ENCODE measurements at regions not wholly inside any gene's neighbourhood (a gene's known extent, or its start where the extent isn't known, plus 50 kb on each side); places are given as distances from the start of the nearest gene placed in this dataset.

- H3K4me1 ChIP-seq (ENCODE audit: control insufficient read depth in 1 of 2, insufficient read depth in 2 of 2, low read length in 2 of 2), result no peaks in the 10 kb centered on the region
- H3K27me3 ChIP-seq (ENCODE audit: control insufficient read depth in 1 of 2, insufficient read depth in 2 of 2, low read length in 1 of 2), result no peaks in the 10 kb centered on the region
- ATAC-seq (ENCODE audit: low FRiP score) (no peak), DNase-seq (no peak)
- 97 to 99% methylated on average over 37 of the region's 37 CpGs for WGBS, 2 donors
- intact Hi-C loops (cut with DNase I), result no loop called here
- H3K4me3 ChIP-seq (ENCODE audit: low read length in 2 of 2), result no peak overlapping the region
- no peak overlapping the region for H3K27ac ChIP-seq (ENCODE audit: low read depth in 1 of 2, low read length in 2 of 2)
- H3K36me3 ChIP-seq (ENCODE audit: control insufficient read depth in 1 of 2, insufficient read depth in 2 of 2, low read length in 1 of 2), result no peaks in the 10 kb centered on the region
- no peaks in the 10 kb centered on the region for H3K9me3 ChIP-seq (ENCODE audit: control insufficient read depth, low read length)
Measured at GRCh38 chr6:20318851-20319387, 82.8 kb upstream of the E2F3 start.

GRCh38 chr6:20319520-20320357 lies 81.9 kb upstream of the E2F3 start:
- no peaks in the 10 kb centered on the region for H3K36me3 ChIP-seq (ENCODE audit: control insufficient read depth in 1 of 2, insufficient read depth in 2 of 2, low read length in 1 of 2)
- H3K4me1 ChIP-seq (ENCODE audit: control insufficient read depth in 1 of 2, insufficient read depth in 2 of 2, low read length in 2 of 2), result no peaks in the 10 kb centered on the region
- intact Hi-C loops (cut with DNase I), result no loop called here
- H3K9me3 ChIP-seq (ENCODE audit: control insufficient read depth, low read length), result no peaks in the 10 kb centered on the region
- no peak overlapping the region for H3K27ac ChIP-seq (ENCODE audit: low read depth in 1 of 2, low read length in 2 of 2)
- WGBS, 2 donors, result 87 to 88% methylated on average over 23 of the region's 23 CpGs
- ATAC-seq (ENCODE audit: low FRiP score) (peak; percentile 69), DNase-seq (peak in 1 of 2 donors; percentile 77)
- H3K27me3 ChIP-seq (ENCODE audit: control insufficient read depth in 1 of 2, insufficient read depth in 2 of 2, low read length in 1 of 2), result no peaks in the 10 kb centered on the region
- H3K4me3 ChIP-seq (ENCODE audit: low read length in 2 of 2), result no peak overlapping the region

DNA sequence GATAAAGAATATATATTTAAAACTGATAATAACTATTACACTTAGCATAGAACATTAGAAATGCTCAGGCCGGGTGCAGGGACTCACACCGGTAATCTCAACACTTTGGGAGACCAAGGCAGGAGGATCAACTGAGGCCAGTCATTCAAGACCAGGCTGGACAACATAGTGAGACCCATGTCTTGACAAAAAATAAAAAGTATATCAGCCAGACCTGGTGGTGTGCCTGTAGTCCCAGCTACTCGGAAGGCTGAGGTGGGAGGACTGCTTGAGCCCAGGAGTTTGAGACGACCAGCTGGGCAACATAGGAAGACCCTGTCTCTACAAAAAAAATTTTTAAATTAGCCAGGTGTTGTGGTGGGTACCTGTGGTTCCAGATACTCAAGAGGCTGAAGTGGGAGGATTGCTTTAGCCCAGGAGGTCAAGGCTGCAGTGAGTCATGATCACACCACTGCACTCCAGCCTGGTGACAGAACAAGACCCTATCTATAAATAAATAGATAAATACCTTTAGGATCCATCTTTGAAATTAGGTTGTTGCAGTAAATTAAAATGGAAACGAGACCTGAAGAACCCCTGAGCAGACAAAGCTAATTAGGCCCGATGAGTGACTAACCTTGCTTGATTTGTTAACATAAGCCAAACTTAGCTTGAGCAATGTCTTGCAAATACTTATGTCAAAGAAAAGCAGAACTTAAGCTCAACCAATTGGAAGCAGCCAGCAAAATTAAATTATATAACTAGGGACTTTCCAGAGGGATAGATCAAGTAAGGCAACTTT lies 75.8 kb upstream of the E2F3 start:
- DNase-seq, result no peak
- Histone ChIP-seq H3K27me3 (ENCODE audit: control insufficient read depth in 1 of 2, insufficient read depth in 2 of 2, low read length in 1 of 2) (no peaks in the 10 kb centered on the region), H3K9me3 (ENCODE audit: control insufficient read depth, low read length) (no peaks in the 10 kb centered on the region), H3K36me3 (ENCODE audit: control insufficient read depth in 1 of 2, insufficient read depth in 2 of 2, low read length in 1 of 2) (no peaks in the 10 kb centered on the region), H3K4me1 (ENCODE audit: control insufficient read depth in 1 of 2, insufficient read depth in 2 of 2, low read length in 2 of 2) (no peaks in the 10 kb centered on the region), H3K4me3 (ENCODE audit: low read length in 2 of 2) (no peak overlapping the region), H3K27ac (ENCODE audit: low read depth in 1 of 2, low read length in 2 of 2) (no peak overlapping the region)
- 86 to 87% methylated on average over 6 of the region's 6 CpGs for WGBS, 2 donors
- no peak for ATAC-seq (ENCODE audit: low FRiP score)
- intact Hi-C loops (cut with DNase I), result no loop called here

DNA sequence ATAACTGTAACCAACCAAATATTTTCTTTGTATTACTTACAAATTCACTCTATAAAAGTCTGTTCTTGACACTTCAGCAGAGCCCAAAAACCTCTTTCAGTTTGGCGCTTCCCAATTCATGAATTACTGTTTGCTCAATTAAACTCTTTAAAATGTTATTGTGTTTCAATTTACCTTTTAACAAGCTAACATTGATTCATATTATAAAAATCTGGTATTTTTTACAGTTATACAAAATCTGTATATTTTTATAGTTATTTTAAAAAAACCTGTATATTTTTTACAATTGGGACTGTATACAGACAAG lies 75.3 kb upstream of the E2F3 start:
- Histone ChIP-seq H3K36me3 (ENCODE audit: control insufficient read depth in 1 of 2, insufficient read depth in 2 of 2, low read length in 1 of 2) (no peaks in the 10 kb centered on the region), H3K4me3 (ENCODE audit: low read length in 2 of 2) (no peak overlapping the region), H3K4me1 (ENCODE audit: control insufficient read depth in 1 of 2, insufficient read depth in 2 of 2, low read length in 2 of 2) (no peaks in the 10 kb centered on the region), H3K27me3 (ENCODE audit: control insufficient read depth in 1 of 2, insufficient read depth in 2 of 2, low read length in 1 of 2) (no peaks in the 10 kb centered on the region), H3K27ac (ENCODE audit: low read depth in 1 of 2, low read length in 2 of 2) (no peak overlapping the region), H3K9me3 (ENCODE audit: control insufficient read depth, low read length) (no peaks in the 10 kb centered on the region)
- DNase-seq (no peak), ATAC-seq (ENCODE audit: low FRiP score) (no peak)
- 94 to 98% methylated on average over 1 of the region's 1 CpG for WGBS, 2 donors
- intact Hi-C loops (cut with DNase I), result no loop called here

DNA sequence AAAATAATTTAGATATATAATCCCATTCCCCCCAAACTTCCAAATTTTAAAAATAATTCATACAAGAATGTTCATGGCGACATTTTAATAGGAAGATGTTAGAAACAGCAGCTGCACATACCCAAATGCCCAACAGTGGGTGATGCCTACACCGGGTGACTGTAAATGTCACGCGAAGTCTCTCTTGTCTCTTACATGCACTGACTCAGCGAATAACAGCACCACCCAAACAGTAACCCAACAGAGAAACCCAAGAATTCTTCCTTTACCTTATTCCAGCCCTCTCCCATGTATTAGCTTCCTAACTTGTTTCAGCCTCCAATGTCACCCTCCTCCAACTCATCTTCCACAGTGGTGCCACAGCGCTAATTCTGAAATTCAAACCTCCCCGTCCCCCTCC lies 74.5 kb upstream of the E2F3 start:
- Histone ChIP-seq H3K36me3 (ENCODE audit: control insufficient read depth in 1 of 2, insufficient read depth in 2 of 2, low read length in 1 of 2) (no peaks in the 10 kb centered on the region), H3K4me1 (ENCODE audit: control insufficient read depth in 1 of 2, insufficient read depth in 2 of 2, low read length in 2 of 2) (no peaks in the 10 kb centered on the region), H3K27ac (ENCODE audit: low read depth in 1 of 2, low read length in 2 of 2) (no peak overlapping the region), H3K4me3 (ENCODE audit: low read length in 2 of 2) (no peak overlapping the region), H3K27me3 (ENCODE audit: control insufficient read depth in 1 of 2, insufficient read depth in 2 of 2, low read length in 1 of 2) (no peaks in the 10 kb centered on the region), H3K9me3 (ENCODE audit: control insufficient read depth, low read length) (no peaks in the 10 kb centered on the region)
- intact Hi-C loops (cut with DNase I), result no loop called here
- DNase-seq (no peak), ATAC-seq (ENCODE audit: low FRiP score) (no peak)
- WGBS, 2 donors, result 94 to 97% methylated on average over 7 of the region's 7 CpGs

DNA sequence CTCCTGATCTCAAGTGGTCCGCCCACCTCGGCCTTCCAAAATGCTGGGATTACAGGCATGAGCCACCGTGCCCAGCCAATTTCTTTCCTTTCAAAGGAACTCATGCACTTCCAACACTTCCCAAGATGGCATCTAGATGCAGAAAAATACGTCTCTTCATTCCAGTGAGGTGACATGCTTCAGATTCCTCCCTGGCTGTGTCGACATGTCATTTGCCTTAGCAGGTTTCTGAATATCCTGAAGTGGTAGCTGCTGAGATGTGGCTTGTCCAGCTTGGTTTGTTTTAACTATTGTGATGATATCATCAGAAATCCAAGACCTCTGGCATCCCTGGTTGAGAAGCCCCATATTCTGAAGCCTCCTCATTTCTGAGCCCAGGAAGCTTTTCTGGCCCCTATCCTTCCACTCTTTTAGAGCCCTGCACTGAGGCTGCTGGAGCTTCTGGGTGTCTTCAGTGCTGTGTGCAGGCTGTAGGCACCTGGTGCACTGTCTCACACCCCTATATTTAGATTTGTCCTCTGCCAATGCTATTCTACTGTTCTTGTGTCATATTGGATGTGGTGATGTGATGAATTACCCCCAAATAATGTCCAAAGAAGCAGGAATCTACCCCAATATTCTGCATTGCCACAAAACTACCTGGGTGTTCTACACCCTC lies 73.3 kb upstream of the E2F3 start:
- no peaks in the 10 kb centered on the region for H3K4me1 ChIP-seq (ENCODE audit: control insufficient read depth in 1 of 2, insufficient read depth in 2 of 2, low read length in 2 of 2)
- H3K27me3 ChIP-seq (ENCODE audit: control insufficient read depth in 1 of 2, insufficient read depth in 2 of 2, low read length in 1 of 2), result no peaks in the 10 kb centered on the region
- no peak overlapping the region for H3K4me3 ChIP-seq (ENCODE audit: low read length in 2 of 2)
- H3K27ac ChIP-seq (ENCODE audit: low read depth in 1 of 2, low read length in 2 of 2), result no peak overlapping the region
- intact Hi-C loops (cut with DNase I), result no loop called here
- WGBS, 2 donors, result 72% methylated on average over 5 of the region's 5 CpGs
- ATAC-seq (ENCODE audit: low FRiP score), result no peak
- H3K36me3 ChIP-seq (ENCODE audit: control insufficient read depth in 1 of 2, insufficient read depth in 2 of 2, low read length in 1 of 2), result no peaks in the 10 kb centered on the region
- peaks cover 2% of the 10 kb centered on the region for H3K9me3 ChIP-seq (ENCODE audit: control insufficient read depth, low read length)
- no peak for DNase-seq

DNA sequence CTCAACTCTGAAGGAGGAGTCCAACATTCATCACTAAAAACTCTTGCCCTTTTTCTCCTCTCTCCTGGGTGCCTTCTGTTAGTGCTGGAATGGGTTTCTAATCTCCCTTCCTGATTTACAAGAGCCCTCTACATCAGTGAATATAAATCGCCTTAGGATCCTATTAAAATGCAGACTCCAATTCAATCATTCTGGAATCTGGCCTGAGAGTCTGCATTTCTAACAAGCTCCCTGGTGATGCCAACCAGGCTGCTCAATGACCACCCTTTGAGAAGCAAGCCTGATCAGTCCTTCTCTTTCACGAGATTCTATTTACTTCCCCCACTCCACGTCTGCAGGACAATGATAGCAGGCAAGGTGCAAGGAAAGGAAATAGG lies 72.8 kb upstream of the E2F3 start:
- ATAC-seq (ENCODE audit: low FRiP score), result no peak
- no peaks in the 10 kb centered on the region for H3K36me3 ChIP-seq (ENCODE audit: control insufficient read depth in 1 of 2, insufficient read depth in 2 of 2, low read length in 1 of 2)
- intact Hi-C loops (cut with DNase I), result no loop called here
- H3K9me3 ChIP-seq (ENCODE audit: control insufficient read depth, low read length), result peaks cover 3% of the 10 kb centered on the region
- no peaks in the 10 kb centered on the region for H3K27me3 ChIP-seq (ENCODE audit: control insufficient read depth in 1 of 2, insufficient read depth in 2 of 2, low read length in 1 of 2)
- no peaks in the 10 kb centered on the region for H3K4me1 ChIP-seq (ENCODE audit: control insufficient read depth in 1 of 2, insufficient read depth in 2 of 2, low read length in 2 of 2)
- H3K27ac ChIP-seq (ENCODE audit: low read depth in 1 of 2, low read length in 2 of 2), result no peak overlapping the region
- WGBS, 2 donors, result 57 to 65% methylated on average over 3 of the region's 3 CpGs
- DNase-seq, result no peak
- H3K4me3 ChIP-seq (ENCODE audit: low read length in 2 of 2), result no peak overlapping the region

GRCh38 chr6:20331042-20331441 lies 70.6 kb upstream of the E2F3 start:
- Histone ChIP-seq H3K27me3 (ENCODE audit: control insufficient read depth in 1 of 2, insufficient read depth in 2 of 2, low read length in 1 of 2) (no peaks in the 10 kb centered on the region), H3K4me1 (ENCODE audit: control insufficient read depth in 1 of 2, insufficient read depth in 2 of 2, low read length in 2 of 2) (no peaks in the 10 kb centered on the region), H3K36me3 (ENCODE audit: control insufficient read depth in 1 of 2, insufficient read depth in 2 of 2, low read length in 1 of 2) (no peaks in the 10 kb centered on the region), H3K27ac (ENCODE audit: low read depth in 1 of 2, low read length in 2 of 2) (no peak overlapping the region), H3K4me3 (ENCODE audit: low read length in 2 of 2) (no peak overlapping the region), H3K9me3 (ENCODE audit: control insufficient read depth, low read length) (peaks cover 4% of the 10 kb centered on the region)
- ATAC-seq (ENCODE audit: low FRiP score) (no peak), DNase-seq (no peak)
- intact Hi-C loops (cut with DNase I), result no loop called here
- 63 to 66% methylated on average over 3 of the region's 3 CpGs for WGBS, 2 donors

Measured in aorta (tissue), 5 donors.